HG03558 (cell line): ENCODE measurements at regions not wholly inside any gene's neighbourhood (a gene's known extent, or its start where the extent isn't known, plus 50 kb on each side); places are given as distances from the start of the nearest gene placed in this dataset.

ENCODE experiments used
- ATAC-seq: cut with Tn5 transposase; IDR thresholded peaks from one replicate; pipeline ENCODE4 v1.9.1; 2021; ENCODE audit warnings: moderate number of reproducible peaks; ENCODE audit not compliant: unreplicated experiment; ENCODE audit errors: extremely low read depth

DNA sequence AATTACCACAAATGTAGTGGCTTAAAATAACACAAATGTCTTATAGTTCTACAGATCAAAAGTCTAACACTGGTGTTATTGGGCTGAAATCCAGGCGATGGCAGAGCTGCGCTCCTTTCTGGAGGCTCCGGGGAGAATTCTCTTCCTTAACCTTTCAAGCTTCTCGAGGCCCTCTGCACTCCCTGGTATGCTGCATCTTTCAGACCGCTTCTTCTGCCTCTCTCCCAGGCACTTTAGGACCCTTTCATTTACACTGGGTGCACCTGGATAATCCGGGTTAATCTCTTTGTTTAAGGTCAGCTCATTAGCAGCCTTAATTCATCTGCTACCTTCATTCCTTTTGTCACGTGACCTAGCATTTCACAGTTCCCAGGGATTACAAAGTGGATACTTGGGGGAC, 211.3 kb upstream of the RFC3 start:
- no peak for ATAC-seq

- ATAC-seq = no peak
These were observed 207.4 kb upstream of the RFC3 start for GRCh38 chr13:33610438-33611120.

- no peak for ATAC-seq
These were observed 206.7 kb upstream of the RFC3 start for GRCh38 chr13:33611121-33611805.

GRCh38 chr13:33612641-33613638, 205.0 kb upstream of the RFC3 start:
- ATAC-seq = no peak

GRCh38 chr13:33615436-33615835, 202.5 kb upstream of the RFC3 start:
- no peak for ATAC-seq

DNA sequence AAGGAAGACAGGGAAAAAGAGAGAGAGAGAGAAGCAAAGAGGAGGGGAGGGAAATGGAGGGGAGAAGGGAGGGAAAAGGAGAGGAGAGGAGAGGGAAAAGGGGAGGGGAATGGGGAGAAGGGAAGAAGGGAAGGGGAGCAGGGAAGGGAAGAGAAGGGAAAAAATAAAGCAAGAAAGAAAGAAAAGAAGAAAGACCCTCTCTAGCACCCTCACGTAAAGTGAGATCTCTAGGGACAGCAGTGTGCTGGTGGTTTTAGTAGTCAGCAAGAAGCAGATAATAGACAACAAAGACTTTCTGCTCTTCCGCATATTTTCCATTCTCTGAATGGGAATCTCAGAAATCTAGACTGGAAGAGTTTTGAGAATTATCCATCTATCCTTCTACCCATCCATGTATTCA, 201.8 kb upstream of the RFC3 start:
- no peak for ATAC-seq

GRCh38 chr13:33617055-33617454, 200.9 kb upstream of the RFC3 start:
- no peak for ATAC-seq

GRCh38 chr13:33624253-33624652, 193.7 kb upstream of the RFC3 start:
- no peak for ATAC-seq

DNA sequence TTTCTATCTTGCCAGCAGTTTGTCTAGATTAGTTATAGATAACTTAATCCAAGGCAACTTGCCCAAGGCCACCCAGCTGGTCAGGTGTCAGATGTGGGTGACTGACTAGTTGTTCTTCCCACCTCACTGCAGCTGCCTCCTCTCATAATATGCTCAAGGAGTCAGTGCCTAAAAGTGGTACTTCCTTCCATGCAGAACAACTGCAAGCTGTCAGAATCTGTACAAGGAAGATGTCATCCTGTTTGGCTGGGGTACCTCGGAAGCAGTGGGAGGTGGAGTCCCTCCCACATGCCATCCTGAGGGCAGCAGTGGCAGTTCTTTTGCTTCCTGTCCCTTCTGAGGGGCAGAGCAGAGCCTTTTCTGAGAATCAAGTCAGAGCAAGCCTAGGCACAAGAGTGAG, 193.2 kb upstream of the RFC3 start:
- ATAC-seq = no peak

- no peak for ATAC-seq
These were observed 191.5 kb upstream of the RFC3 start for GRCh38 chr13:33626407-33626806.

GRCh38 chr13:33628662-33629061, 189.3 kb upstream of the RFC3 start:
- ATAC-seq = no peak

DNA sequence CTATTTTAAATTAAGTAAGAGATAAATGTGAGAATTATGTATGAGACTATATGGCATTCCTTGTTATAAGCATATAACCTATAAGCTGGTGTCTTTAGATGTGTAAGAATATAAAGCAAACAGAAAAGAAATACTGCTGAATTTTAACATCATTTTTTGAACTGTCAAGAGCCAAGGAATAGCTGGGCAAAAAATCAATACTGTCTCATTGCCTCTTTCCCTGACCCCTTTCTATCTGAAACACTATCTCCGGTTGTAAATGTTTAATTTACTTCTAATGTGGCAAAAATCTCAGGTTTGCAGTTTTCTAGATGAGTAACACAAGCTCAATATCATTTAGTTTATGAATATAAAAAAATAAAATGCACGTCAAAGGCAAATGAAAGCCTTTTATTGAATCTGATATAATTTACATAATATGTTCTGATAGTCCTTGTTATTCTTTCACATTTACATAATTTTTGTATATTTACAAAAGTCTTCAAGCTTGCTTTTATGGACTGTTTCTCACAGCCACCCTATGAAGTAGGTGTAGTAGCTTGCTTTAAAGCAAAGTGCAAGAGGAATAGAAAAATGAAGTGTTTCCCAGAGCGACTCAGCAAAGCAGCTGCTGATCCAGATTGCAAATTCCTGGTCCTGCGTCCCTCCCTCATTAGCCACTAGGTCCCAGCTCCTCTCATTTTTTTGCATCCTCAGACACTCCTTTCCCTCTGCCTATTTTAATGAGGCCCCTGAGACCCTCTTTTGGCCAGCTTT, 188.2 kb upstream of the RFC3 start:
- no peak for ATAC-seq

GRCh38 chr13:33633701-33634545, 184.0 kb upstream of the RFC3 start:
- ATAC-seq = no peak

- ATAC-seq = no peak
These were observed 183.4 kb upstream of the RFC3 start for GRCh38 chr13:33634546-33634982.

DNA sequence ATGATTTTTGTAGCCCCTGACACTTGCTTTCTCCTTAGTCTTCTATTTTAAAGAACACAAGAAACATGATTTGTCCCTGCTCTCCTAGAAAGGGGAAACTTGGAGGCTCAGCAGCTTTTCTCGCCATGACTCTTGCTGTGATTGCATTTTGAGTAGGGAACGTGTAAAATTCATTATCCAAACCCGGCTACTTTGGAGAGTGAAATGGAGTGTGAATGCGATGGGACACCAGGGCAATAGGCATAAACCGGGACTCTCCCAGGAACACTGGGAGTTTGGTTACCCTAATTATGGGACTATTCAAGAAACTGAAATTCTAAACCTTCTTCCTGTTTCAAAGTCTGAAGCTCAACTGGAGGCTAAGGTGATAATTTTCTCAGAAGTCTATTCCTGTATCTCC, 181.7 kb upstream of the RFC3 start:
- no peak for ATAC-seq

GRCh38 chr13:33636955-33637670, 180.8 kb upstream of the RFC3 start:
- no peak for ATAC-seq

GRCh38 chr13:33637978-33638743, 179.8 kb upstream of the RFC3 start:
- ATAC-seq = no peak

GRCh38 chr13:33639158-33639557, 178.8 kb upstream of the RFC3 start:
- ATAC-seq = no peak
